Chondrocyte (in vitro differentiated cells): ENCODE measurements at regions not wholly inside any gene's neighbourhood (a gene's known extent, or its start where the extent isn't known, plus 50 kb on each side); places are given as distances from the start of the nearest gene placed in this dataset.

Experiments
- DNase-seq: peaks from one replicate; pipeline ENCODE4 v3.0.0; 2021; ENCODE audit warnings: mixed read lengths, low spot score
- H3K27ac Mint-ChIP-seq: one replicate; pipeline ENCODE4 v1.8.0; 2021; ENCODE audit warnings: mild to moderate bottlenecking, moderate library complexity, mixed read lengths; ENCODE audit not compliant: unreplicated experiment
- H3K27me3 Mint-ChIP-seq: 2 replicates; pipeline ENCODE4 v1.8.0; 2021; ENCODE audit warnings: low read depth, mixed read lengths
- H3K36me3 Mint-ChIP-seq: 2 replicates; pipeline ENCODE4 v1.8.0; 2021; ENCODE audit warnings: low read depth, mixed read lengths
- H3K4me1 Mint-ChIP-seq: 2 replicates; pipeline ENCODE4 v1.8.0; 2021; ENCODE audit warnings: low read depth, mild to moderate bottlenecking, mixed read lengths
- H3K4me3 Mint-ChIP-seq: one replicate; pipeline ENCODE4 v1.8.0; 2021; ENCODE audit warnings: mild to moderate bottlenecking, moderate library complexity, mixed read lengths; ENCODE audit not compliant: unreplicated experiment
- H3K9me3 Mint-ChIP-seq: 2 replicates; pipeline ENCODE4 v1.8.0; 2021; ENCODE audit warnings: low read depth, mixed read lengths
- CTCF ChIP-seq: fragments of 200-600 bp; sonication (generic); IDR thresholded peaks from 2 replicates; pipeline ENCODE4 v1.5.0; 2021; ENCODE audit warnings: antibody characterized with exemption, mild to moderate bottlenecking, moderate library complexity

GRCh38 chr2:126227250-126227649 is 428.7 kb upstream of the GYPC start:
- Mint-ChIP-seq H3K9me3 (peaks cover 21% of the 10 kb centered on the region), H3K4me1 (no peaks in the 10 kb centered on the region), H3K27me3 (no peaks in the 10 kb centered on the region), H3K27ac (no peak overlapping the region), H3K36me3 (no peaks in the 10 kb centered on the region), H3K4me3 (no peak overlapping the region)
- no peak for DNase-seq
- TF ChIP-seq CTCF: peak; percentile 53

GRCh38 chr2:126228531-126228930 is 427.4 kb upstream of the GYPC start:
- H3K36me3 Mint-ChIP-seq: no peaks in the 10 kb centered on the region
- no peak for DNase-seq
- H3K4me1 Mint-ChIP-seq: no peaks in the 10 kb centered on the region
- peaks cover 21% of the 10 kb centered on the region for H3K9me3 Mint-ChIP-seq
- no peak overlapping the region for H3K4me3 Mint-ChIP-seq
- no peak for TF ChIP-seq CTCF
- no peaks in the 10 kb centered on the region for H3K27me3 Mint-ChIP-seq
- no peak overlapping the region for H3K27ac Mint-ChIP-seq

- Mint-ChIP-seq H3K36me3 (no peaks in the 10 kb centered on the region), H3K4me3 (no peak overlapping the region), H3K27me3 (peaks cover 6% of the 10 kb centered on the region), H3K27ac (no peak overlapping the region), H3K9me3 (no peaks in the 10 kb centered on the region), H3K4me1 (no peaks in the 10 kb centered on the region)
- DNase-seq: no peak
- TF ChIP-seq CTCF: no peak
Observed at GRCh38 chr2:126238251-126238650, 417.7 kb upstream of the GYPC start.

GRCh38 chr2:126239320-126239955 is 416.5 kb upstream of the GYPC start:
- H3K27me3 Mint-ChIP-seq: peaks cover 8% of the 10 kb centered on the region
- no peak overlapping the region for H3K4me3 Mint-ChIP-seq
- no peak for DNase-seq
- H3K36me3 Mint-ChIP-seq: no peaks in the 10 kb centered on the region
- H3K4me1 Mint-ChIP-seq: no peaks in the 10 kb centered on the region
- no peak for TF ChIP-seq CTCF
- H3K27ac Mint-ChIP-seq: no peak overlapping the region
- no peaks in the 10 kb centered on the region for H3K9me3 Mint-ChIP-seq

GRCh38 chr2:126241001-126241400 is 415.0 kb upstream of the GYPC start:
- DNase-seq: no peak
- Mint-ChIP-seq H3K4me3 (no peak overlapping the region), H3K27ac (no peak overlapping the region), H3K27me3 (peaks cover 11% of the 10 kb centered on the region), H3K36me3 (no peaks in the 10 kb centered on the region), H3K4me1 (no peaks in the 10 kb centered on the region), H3K9me3 (no peaks in the 10 kb centered on the region)
- TF ChIP-seq CTCF: no peak
